Thyroid gland (tissue), 4 donors: ENCODE measurements at regions not wholly inside any gene's neighbourhood (a gene's known extent, or its start where the extent isn't known, plus 50 kb on each side); places are given as distances from the start of the nearest gene placed in this dataset.

Experiments used
- POLR2A ChIP-seq, 2 donors: fragments of 450-650 bp; IDR thresholded peaks; one replicate each; pipeline ENCODE4 v1.6.1; 2017; ENCODE audit warnings: antibody characterized with exemption in 2 of 2, mild to moderate bottlenecking in 2 of 2, moderate library complexity in 1 of 2
- TF ChIP-seq, protein P1 (sequence below), 6 experiments: fragments of 200-600 bp in 3 of 6; fragments of 450-650 bp in 3 of 6; sonication (generic) in 3 of 6; IDR thresholded peaks; one replicate each; pipeline ENCODE4 v1.5.1; 2016 to 2019; ENCODE audit warnings: antibody characterized with exemption in 6 of 6, mild to moderate bottlenecking in 2 of 6, inconsistent platforms in 1 of 6, moderate library complexity in 1 of 6

DNA sequence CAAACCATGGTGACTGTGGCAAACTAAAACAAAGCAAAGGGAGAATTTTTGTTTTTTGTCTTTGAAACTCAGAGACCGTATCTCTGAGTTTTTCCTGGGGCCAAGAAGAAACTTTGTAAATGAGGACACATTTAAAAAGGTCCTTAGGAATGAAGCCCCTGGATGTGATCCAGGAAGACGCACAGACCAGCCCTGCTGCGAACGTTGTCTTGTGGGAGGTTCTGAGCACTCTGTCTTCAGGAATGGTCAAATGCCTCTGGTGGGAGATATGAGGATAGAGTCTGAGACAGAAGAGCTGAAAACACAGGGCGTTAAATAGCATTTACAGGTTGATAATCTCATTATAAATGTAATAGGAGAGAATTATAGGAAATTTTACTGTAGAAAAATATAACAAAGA, 893.5 kb upstream of the KLHL29 start:
- TF ChIP-seq, protein P1, sequence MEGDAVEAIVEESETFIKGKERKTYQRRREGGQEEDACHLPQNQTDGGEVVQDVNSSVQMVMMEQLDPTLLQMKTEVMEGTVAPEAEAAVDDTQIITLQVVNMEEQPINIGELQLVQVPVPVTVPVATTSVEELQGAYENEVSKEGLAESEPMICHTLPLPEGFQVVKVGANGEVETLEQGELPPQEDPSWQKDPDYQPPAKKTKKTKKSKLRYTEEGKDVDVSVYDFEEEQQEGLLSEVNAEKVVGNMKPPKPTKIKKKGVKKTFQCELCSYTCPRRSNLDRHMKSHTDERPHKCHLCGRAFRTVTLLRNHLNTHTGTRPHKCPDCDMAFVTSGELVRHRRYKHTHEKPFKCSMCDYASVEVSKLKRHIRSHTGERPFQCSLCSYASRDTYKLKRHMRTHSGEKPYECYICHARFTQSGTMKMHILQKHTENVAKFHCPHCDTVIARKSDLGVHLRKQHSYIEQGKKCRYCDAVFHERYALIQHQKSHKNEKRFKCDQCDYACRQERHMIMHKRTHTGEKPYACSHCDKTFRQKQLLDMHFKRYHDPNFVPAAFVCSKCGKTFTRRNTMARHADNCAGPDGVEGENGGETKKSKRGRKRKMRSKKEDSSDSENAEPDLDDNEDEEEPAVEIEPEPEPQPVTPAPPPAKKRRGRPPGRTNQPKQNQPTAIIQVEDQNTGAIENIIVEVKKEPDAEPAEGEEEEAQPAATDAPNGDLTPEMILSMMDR (IDR thresholded peaks at IDR 0.05): no peak
- TF ChIP-seq POLR2A (IDR thresholded peaks at IDR 0.05): no peak
